NCI-H69 (cell line): ENCODE measurements at regions not wholly inside any gene's neighbourhood (a gene's known extent, or its start where the extent isn't known, plus 50 kb on each side); places are given as distances from the start of the nearest gene placed in this dataset.

Experiments
- DNase-seq: peaks from one replicate; lab custom pipeline; 2025; lab: John Stamatoyannopoulos, UW

- no peak for DNase-seq
These were observed 73.6 kb upstream of the CAST start for GRCh38 chr5:96588539-96588938.

- DNase-seq = peak; percentile 25
These were observed 71.4 kb upstream of the CAST start for GRCh38 chr5:96590796-96591195.

GRCh38 chr5:96595300-96596090, 66.7 kb upstream of the CAST start:
- peak; percentile 31 for DNase-seq

- peak; percentile 94 for DNase-seq
These were observed 64.6 kb upstream of the CAST start for GRCh38 chr5:96597438-96598020.

- no peak for DNase-seq
These were observed 61.0 kb upstream of the CAST start for GRCh38 chr5:96601200-96601599.

- peak; percentile 87 for DNase-seq
These were observed 60.4 kb upstream of the CAST start for GRCh38 chr5:96601715-96602244.

GRCh38 chr5:96602776-96603175, 59.4 kb upstream of the CAST start:
- DNase-seq = no peak

GRCh38 chr5:96605144-96605837, 56.9 kb upstream of the CAST start:
- no peak for DNase-seq

GRCh38 chr5:96609369-96609768, 52.8 kb upstream of the CAST start:
- DNase-seq = no peak

GRCh38 chr5:96610747-96611146, 51.4 kb upstream of the CAST start:
- DNase-seq = no peak

- peak; percentile 43 for DNase-seq
These were observed 50.2 kb upstream of the CAST start for GRCh38 chr5:96611946-96612345.
